GM12872 (cell line): ENCODE measurements at regions not wholly inside any gene's neighbourhood (a gene's known extent, or its start where the extent isn't known, plus 50 kb on each side); places are given as distances from the start of the nearest gene placed in this dataset.

Experiments used
- CTCF ChIP-seq: IDR thresholded peaks from 3 replicates; pipeline ENCODE4 v1.5.1; 2011; ENCODE audit warnings: low read depth, mild to moderate bottlenecking, low read length, moderate library complexity; ENCODE audit not compliant: insufficient read depth

- no peak for TF ChIP-seq CTCF
Measured at GRCh38 chr4:96390404-96390803, 550.5 kb downstream of the PDHA2 start.

- TF ChIP-seq CTCF, result no peak
Measured at GRCh38 chr4:96395747-96396146, 555.9 kb downstream of the PDHA2 start.

GRCh38 chr4:96406742-96407141 is 566.8 kb downstream of the PDHA2 start:
- TF ChIP-seq CTCF, result no peak

GRCh38 chr4:96407225-96407624 is 567.3 kb downstream of the PDHA2 start:
- TF ChIP-seq CTCF, result no peak

- no peak for TF ChIP-seq CTCF
Measured at GRCh38 chr4:96407738-96408463, 568.0 kb downstream of the PDHA2 start.

- no peak for TF ChIP-seq CTCF
Measured at GRCh38 chr4:96429657-96430056, 589.8 kb downstream of the PDHA2 start.

- TF ChIP-seq CTCF, result no peak
Measured at GRCh38 chr4:96431094-96431493, 591.2 kb downstream of the PDHA2 start.
